Fibroblast of villous mesenchyme (primary cell): ENCODE measurements at regions not wholly inside any gene's neighbourhood (a gene's known extent, or its start where the extent isn't known, plus 50 kb on each side); places are given as distances from the start of the nearest gene placed in this dataset.

ENCODE experiments used
- DNase-seq: peaks from one replicate; pipeline ENCODE4 v3.0.0-alpha.2; 2010; ENCODE audit warnings: low read depth
- H3K4me3 ChIP-seq: 2 replicates; pipeline ENCODE4 v1.5.1; 2011; ENCODE audit warnings: low read depth, mild to moderate bottlenecking, low read length
- TF ChIP-seq, protein P1 (sequence below): IDR thresholded peaks from 2 replicates; pipeline ENCODE4 v1.5.1; 2012; ENCODE audit warnings: low read depth, mild to moderate bottlenecking, low read length; ENCODE audit not compliant: insufficient read depth

DNA sequence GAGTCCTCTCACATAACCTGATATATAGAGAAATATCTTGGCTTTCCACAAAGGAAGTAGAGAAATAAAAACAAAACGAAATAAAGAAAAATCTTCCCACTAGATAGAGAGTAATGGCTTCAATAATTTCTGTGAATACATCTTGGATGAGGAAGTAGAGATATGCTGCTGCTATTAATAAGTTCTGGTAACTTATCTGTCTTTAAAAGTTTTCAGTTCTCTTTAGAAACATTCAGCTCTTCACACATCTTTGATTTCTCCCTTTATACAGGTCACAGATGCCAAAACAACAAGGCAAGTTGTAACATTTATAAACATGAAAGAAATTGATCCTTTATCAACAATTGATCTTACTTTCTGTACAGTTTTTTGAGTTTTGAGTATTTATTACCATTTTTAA is 615.8 kb downstream of the TRAM1L1 start:
- no peak for DNase-seq
- TF ChIP-seq, protein P1, sequence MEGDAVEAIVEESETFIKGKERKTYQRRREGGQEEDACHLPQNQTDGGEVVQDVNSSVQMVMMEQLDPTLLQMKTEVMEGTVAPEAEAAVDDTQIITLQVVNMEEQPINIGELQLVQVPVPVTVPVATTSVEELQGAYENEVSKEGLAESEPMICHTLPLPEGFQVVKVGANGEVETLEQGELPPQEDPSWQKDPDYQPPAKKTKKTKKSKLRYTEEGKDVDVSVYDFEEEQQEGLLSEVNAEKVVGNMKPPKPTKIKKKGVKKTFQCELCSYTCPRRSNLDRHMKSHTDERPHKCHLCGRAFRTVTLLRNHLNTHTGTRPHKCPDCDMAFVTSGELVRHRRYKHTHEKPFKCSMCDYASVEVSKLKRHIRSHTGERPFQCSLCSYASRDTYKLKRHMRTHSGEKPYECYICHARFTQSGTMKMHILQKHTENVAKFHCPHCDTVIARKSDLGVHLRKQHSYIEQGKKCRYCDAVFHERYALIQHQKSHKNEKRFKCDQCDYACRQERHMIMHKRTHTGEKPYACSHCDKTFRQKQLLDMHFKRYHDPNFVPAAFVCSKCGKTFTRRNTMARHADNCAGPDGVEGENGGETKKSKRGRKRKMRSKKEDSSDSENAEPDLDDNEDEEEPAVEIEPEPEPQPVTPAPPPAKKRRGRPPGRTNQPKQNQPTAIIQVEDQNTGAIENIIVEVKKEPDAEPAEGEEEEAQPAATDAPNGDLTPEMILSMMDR: no peak
- no peak overlapping the region for H3K4me3 ChIP-seq

DNA sequence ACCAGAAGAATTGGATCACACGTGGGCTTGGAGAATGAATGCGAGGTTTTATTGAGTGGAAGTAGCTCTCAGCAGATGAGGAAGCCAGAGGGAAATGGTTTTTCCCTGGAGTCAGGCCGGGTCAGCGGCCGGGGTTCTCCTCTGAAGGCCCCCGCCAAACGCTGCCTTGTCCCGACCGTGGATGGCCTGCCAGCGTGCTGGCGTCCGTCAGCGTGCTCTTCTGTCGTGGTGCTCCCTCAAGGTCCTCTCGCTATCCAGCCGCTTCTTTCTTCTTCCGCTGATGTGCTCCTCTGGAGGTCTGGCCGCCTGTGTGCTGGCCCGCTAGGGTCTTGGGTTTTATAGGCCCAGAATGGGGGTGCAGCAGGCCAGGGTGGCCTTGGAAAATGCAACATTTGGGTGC is 632.2 kb downstream of the TRAM1L1 start:
- H3K4me3 ChIP-seq: no peak overlapping the region
- TF ChIP-seq, protein P1: no peak
- no peak for DNase-seq

GRCh38 chr4:116449764-116450163 is 635.6 kb downstream of the TRAM1L1 start:
- TF ChIP-seq, protein P1: no peak
- no peak for DNase-seq
- H3K4me3 ChIP-seq: no peak overlapping the region

DNA sequence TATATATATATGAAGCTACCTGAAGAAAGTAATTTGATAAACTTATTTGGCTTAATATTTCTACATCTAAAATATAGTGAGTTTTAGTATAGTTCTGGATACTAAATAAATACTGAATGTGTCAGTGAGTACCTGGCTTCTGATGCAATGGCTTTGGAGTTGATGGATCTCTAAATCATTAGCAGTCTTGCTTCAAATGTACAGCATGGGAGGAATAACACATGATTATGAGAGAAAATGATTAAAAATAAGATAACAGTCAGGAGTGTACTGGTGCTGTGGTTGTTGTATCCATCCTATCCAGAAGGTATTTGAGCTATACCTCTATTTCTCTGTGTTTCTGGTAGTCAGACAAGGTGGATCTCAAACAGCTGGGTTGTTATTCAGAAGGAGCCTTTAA is 641.3 kb downstream of the TRAM1L1 start:
- H3K4me3 ChIP-seq: no peak overlapping the region
- DNase-seq: no peak
- TF ChIP-seq, protein P1: no peak

DNA sequence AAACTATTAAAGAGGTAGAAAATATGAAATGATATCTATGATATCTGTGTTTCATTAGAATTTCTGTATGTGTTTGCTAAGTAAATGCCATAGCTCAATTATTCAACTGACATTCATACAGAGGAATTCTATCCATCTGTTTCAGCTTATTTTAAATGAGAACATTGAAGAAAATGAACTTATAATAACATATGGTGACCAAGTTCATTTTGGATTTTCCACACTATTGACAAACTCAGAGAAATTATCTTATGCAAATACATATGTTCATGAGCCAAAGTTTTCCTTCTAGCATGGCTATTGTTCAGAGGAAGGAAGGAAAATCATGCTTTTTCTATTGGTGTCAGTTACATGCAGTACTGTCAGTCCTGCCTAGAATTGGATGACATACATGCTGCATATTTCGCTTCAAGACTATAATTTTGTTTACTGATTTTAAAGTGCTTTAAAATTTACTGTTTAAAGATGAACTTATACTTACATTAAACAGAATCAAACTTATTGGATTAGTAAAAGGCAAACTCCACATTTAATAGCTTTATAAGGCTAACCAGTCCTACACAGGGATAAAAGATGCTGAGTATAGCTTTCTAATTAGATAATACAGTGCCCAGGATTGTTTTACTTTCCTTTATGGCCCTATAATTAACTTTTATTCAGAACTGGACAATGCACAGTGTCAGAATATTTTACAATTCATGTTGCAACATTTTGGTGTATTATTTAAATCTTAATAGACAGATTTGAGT is 646.2 kb downstream of the TRAM1L1 start:
- DNase-seq: no peak
- TF ChIP-seq, protein P1: no peak
- no peak overlapping the region for H3K4me3 ChIP-seq

DNA sequence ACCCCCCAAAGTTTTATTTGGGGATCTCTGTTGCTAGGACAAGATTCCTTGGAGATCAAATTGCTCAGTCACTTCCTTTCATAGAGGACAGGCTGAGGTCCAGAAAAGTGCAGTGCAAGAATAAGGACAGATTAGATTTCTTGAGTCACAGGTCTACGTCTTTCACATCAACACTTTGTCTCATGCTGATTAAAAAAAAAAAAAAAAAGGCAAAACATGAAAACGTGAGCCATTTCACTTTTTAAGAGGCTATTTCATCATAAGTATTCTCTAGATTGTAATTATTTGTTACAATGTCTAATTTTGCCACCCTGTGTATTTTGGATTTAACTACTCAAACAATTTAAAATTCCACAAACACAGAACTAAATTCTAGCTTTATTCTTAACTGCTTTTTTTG is 647.0 kb downstream of the TRAM1L1 start:
- TF ChIP-seq, protein P1: no peak
- DNase-seq: no peak
- no peak overlapping the region for H3K4me3 ChIP-seq

GRCh38 chr4:116427666-116428065 is 657.7 kb downstream of the TRAM1L1 start:
- no peak overlapping the region for H3K4me3 ChIP-seq
- TF ChIP-seq, protein P1: no peak
- DNase-seq: no peak
